ENCODE measurements at regions not wholly inside any gene's neighbourhood (a gene's known extent, or its start where the extent isn't known, plus 50 kb on each side); places are given as distances from the start of the nearest gene placed in this dataset.

DNA sequence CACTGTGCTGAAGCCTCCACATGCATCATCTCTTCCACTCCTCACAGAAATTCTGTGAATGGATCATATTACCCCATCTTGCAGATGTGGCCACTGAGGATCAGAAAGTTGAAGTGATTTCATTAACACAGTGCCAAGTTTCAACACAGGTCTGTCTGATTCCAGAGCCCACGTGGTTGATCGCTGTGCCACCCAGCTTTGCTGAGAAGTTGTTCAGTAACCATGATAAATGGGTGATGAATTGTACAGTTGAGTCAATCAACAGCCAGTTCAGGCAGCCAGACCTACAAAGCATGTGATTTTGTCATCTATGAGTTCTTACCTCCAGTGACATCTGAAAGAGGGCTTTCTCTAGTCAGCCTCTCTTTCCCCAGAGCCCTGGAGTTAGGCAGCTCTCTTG lies 61.8 kb upstream of the GRHL3 start:
- POLR2A ChIA-PET (ENCODE audit: partially characterized antibody) = no interaction called here
- intact Hi-C loops (cut with micrococcal nuclease) = no loop called here
- Mint-ChIP-seq H3K36me3 (no peaks in the 10 kb centered on the region), H3K27me3 (peaks cover 1 to 7% of the 10 kb centered on the region in 2 donors), H3K4me3 (no peak overlapping the region), H3K9me3 (peaks cover 0 to 2% (median 0%) of the 10 kb centered on the region in 8 donors), H3K4me1 (no peaks in the 10 kb centered on the region), H3K27ac (no peak overlapping the region)
- Histone ChIP-seq H3K27ac (ENCODE audit: low read depth, low read length) (no peak overlapping the region), H3K36me3 (ENCODE audit: insufficient read depth, low read length) (no peaks in the 10 kb centered on the region), H3K4me3 (ENCODE audit: low read length in 2 of 2) (no peak overlapping the region), H3K4me1 (ENCODE audit: insufficient read depth, low read length) (no peaks in the 10 kb centered on the region), H3K9me3 (ENCODE audit: control insufficient read depth in 1 of 2, low read length in 2 of 2) (no peaks in the 10 kb centered on the region), H3K27me3 (ENCODE audit: insufficient read depth, low read length) (no peaks in the 10 kb centered on the region)
- CTCF ChIA-PET (ENCODE audit: partially characterized antibody) = no interaction called here
- no peak for DNase-seq

DNA sequence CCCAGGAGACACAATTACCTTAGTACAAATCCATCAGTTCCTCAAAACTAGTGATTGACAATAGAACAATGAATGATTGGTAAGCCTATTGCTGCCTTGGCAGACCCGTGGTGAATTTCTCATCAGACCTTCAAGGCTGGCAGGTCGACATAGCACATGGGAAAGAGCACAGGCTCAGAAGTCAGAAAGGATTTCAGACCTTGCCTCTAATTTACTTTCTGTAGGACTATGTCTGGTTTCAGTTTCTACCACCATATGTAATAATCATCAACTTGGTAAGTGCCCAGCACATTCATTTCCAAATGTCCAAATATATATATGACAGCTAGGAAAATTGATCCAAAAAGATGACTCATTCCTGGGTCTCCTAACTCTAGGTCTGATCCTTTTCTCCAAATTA lies 62.5 kb upstream of the GRHL3 start:
- DNase-seq = no peak
- no peak overlapping the region for H3K27ac ChIP-seq (ENCODE audit: low read depth, low read length)
- no peak overlapping the region for H3K4me3 ChIP-seq (ENCODE audit: low read length in 2 of 2)
- no peaks in the 10 kb centered on the region for H3K36me3 ChIP-seq (ENCODE audit: insufficient read depth, low read length)
- Mint-ChIP-seq H3K36me3 (no peaks in the 10 kb centered on the region), H3K4me1 (no peaks in the 10 kb centered on the region), H3K9me3 (peaks cover 0 to 2% (median 0%) of the 10 kb centered on the region in 8 donors), H3K4me3 (no peak overlapping the region), H3K27me3 (peaks cover 1 to 7% of the 10 kb centered on the region in 2 donors), H3K27ac (no peak overlapping the region)
- CTCF ChIA-PET (ENCODE audit: partially characterized antibody) = no interaction called here
- H3K4me1 ChIP-seq (ENCODE audit: insufficient read depth, low read length) = no peaks in the 10 kb centered on the region
- intact Hi-C loops (cut with micrococcal nuclease) = no loop called here
- POLR2A ChIA-PET (ENCODE audit: partially characterized antibody) = no interaction called here
- H3K9me3 ChIP-seq (ENCODE audit: control insufficient read depth in 1 of 2, low read length in 2 of 2) = no peaks in the 10 kb centered on the region
- H3K27me3 ChIP-seq (ENCODE audit: insufficient read depth, low read length) = no peaks in the 10 kb centered on the region

GRCh38 chr1:24255226-24255625 lies 63.9 kb upstream of the GRHL3 start:
- H3K36me3 ChIP-seq (ENCODE audit: insufficient read depth, low read length) = no peaks in the 10 kb centered on the region
- H3K9me3 ChIP-seq (ENCODE audit: control insufficient read depth in 1 of 2, low read length in 2 of 2) = no peaks in the 10 kb centered on the region
- H3K27ac ChIP-seq (ENCODE audit: low read depth, low read length) = no peak overlapping the region
- ChIA-PET POLR2A (ENCODE audit: partially characterized antibody) (no interaction called here), CTCF (ENCODE audit: partially characterized antibody) (no interaction called here)
- DNase-seq = no peak
- H3K9me3 Mint-ChIP-seq = no peaks in the 10 kb centered on the region
- intact Hi-C loops (cut with micrococcal nuclease) = no loop called here
- no peak overlapping the region for H3K4me3 ChIP-seq (ENCODE audit: low read length in 2 of 2)
- H3K4me3 Mint-ChIP-seq = no peak overlapping the region
- no peaks in the 10 kb centered on the region for H3K27me3 ChIP-seq (ENCODE audit: insufficient read depth, low read length)
- no peak overlapping the region for H3K27ac Mint-ChIP-seq
- H3K4me1 Mint-ChIP-seq = no peaks in the 10 kb centered on the region
- peaks cover 1 to 6% of the 10 kb centered on the region in 2 donors for H3K27me3 Mint-ChIP-seq
- H3K36me3 Mint-ChIP-seq = no peaks in the 10 kb centered on the region
- H3K4me1 ChIP-seq (ENCODE audit: insufficient read depth, low read length) = no peaks in the 10 kb centered on the region

DNA sequence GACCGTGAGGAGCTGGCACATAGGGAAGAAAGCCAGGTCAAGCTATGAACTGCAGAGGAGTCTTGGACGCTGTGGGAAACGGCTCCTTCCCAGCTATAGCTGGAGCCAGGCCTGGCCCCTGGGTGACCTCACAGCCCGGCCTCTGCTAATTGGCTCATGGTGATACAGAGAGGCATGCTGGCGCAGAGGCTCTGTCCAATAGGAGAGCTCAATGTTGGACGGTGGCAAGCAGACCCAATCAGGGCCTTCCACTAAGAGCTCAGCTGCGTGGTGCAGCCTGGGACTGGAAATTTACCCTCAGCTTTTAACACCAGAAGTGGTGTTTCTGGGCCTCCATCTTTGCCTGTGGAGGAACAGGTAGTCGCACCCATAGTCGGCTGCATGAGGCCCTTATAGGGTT lies 64.4 kb upstream of the GRHL3 start:
- Mint-ChIP-seq H3K4me1 (no peaks in the 10 kb centered on the region), H3K27me3 (peaks cover 1 to 6% of the 10 kb centered on the region in 2 donors), H3K4me3 (no peak overlapping the region), H3K9me3 (no peaks in the 10 kb centered on the region), H3K27ac (no peak overlapping the region), H3K36me3 (no peaks in the 10 kb centered on the region)
- Histone ChIP-seq H3K9me3 (ENCODE audit: control insufficient read depth in 1 of 2, low read length in 2 of 2) (no peaks in the 10 kb centered on the region), H3K27me3 (ENCODE audit: insufficient read depth, low read length) (no peaks in the 10 kb centered on the region), H3K4me1 (ENCODE audit: insufficient read depth, low read length) (no peaks in the 10 kb centered on the region), H3K27ac (ENCODE audit: low read depth, low read length) (no peak overlapping the region), H3K4me3 (ENCODE audit: low read length in 2 of 2) (no peak overlapping the region), H3K36me3 (ENCODE audit: insufficient read depth, low read length) (no peaks in the 10 kb centered on the region)
- POLR2A ChIA-PET (ENCODE audit: partially characterized antibody) = no interaction called here
- no peak for DNase-seq
- CTCF ChIA-PET (ENCODE audit: partially characterized antibody) = no interaction called here
- intact Hi-C loops (cut with micrococcal nuclease) = no loop called here

- intact Hi-C loops (cut with micrococcal nuclease) = no loop called here
- Histone ChIP-seq H3K4me1 (ENCODE audit: insufficient read depth, low read length) (no peaks in the 10 kb centered on the region), H3K9me3 (ENCODE audit: control insufficient read depth in 1 of 2, low read length in 2 of 2) (no peaks in the 10 kb centered on the region), H3K27me3 (ENCODE audit: insufficient read depth, low read length) (no peaks in the 10 kb centered on the region), H3K4me3 (ENCODE audit: low read length in 2 of 2) (no peak overlapping the region), H3K36me3 (ENCODE audit: insufficient read depth, low read length) (no peaks in the 10 kb centered on the region), H3K27ac (ENCODE audit: low read depth, low read length) (no peak overlapping the region)
- no peak overlapping the region for H3K4me3 Mint-ChIP-seq
- H3K27ac Mint-ChIP-seq = no peak overlapping the region
- no peaks in the 10 kb centered on the region for H3K4me1 Mint-ChIP-seq
- no peak for DNase-seq
- H3K36me3 Mint-ChIP-seq = no peaks in the 10 kb centered on the region
- no peaks in the 10 kb centered on the region for H3K9me3 Mint-ChIP-seq
- peaks cover 0 to 1% of the 10 kb centered on the region in 2 donors for H3K27me3 Mint-ChIP-seq
- CTCF ChIA-PET (ENCODE audit: partially characterized antibody) = interaction anchor here (1.0 kb wide), 1 partner anchor 138 kb away, joined by 3 read pairs; no protein-coding TSS in a partner anchor
- POLR2A ChIA-PET (ENCODE audit: partially characterized antibody) = no interaction called here
Measured at GRCh38 chr1:24253571-24253970, 65.6 kb upstream of the GRHL3 start.

GRCh38 chr1:24252185-24252780 lies 65.2 kb upstream of the IFNLR1 start:
- intact Hi-C loops (cut with micrococcal nuclease) = no loop called here
- Histone ChIP-seq H3K27me3 (ENCODE audit: insufficient read depth, low read length) (no peaks in the 10 kb centered on the region), H3K4me1 (ENCODE audit: insufficient read depth, low read length) (no peaks in the 10 kb centered on the region), H3K9me3 (ENCODE audit: control insufficient read depth in 1 of 2, low read length in 2 of 2) (no peaks in the 10 kb centered on the region), H3K4me3 (ENCODE audit: low read length in 2 of 2) (no peak overlapping the region), H3K27ac (ENCODE audit: low read depth, low read length) (no peak overlapping the region), H3K36me3 (ENCODE audit: insufficient read depth, low read length) (no peaks in the 10 kb centered on the region)
- Mint-ChIP-seq H3K27ac (no peak overlapping the region), H3K4me3 (no peak overlapping the region), H3K36me3 (no peaks in the 10 kb centered on the region), H3K9me3 (no peaks in the 10 kb centered on the region), H3K4me1 (no peaks in the 10 kb centered on the region), H3K27me3 (no peaks in the 10 kb centered on the region)
- no peak for DNase-seq
- ChIA-PET POLR2A (ENCODE audit: partially characterized antibody) (no interaction called here), CTCF (ENCODE audit: partially characterized antibody) (no interaction called here)

DNA sequence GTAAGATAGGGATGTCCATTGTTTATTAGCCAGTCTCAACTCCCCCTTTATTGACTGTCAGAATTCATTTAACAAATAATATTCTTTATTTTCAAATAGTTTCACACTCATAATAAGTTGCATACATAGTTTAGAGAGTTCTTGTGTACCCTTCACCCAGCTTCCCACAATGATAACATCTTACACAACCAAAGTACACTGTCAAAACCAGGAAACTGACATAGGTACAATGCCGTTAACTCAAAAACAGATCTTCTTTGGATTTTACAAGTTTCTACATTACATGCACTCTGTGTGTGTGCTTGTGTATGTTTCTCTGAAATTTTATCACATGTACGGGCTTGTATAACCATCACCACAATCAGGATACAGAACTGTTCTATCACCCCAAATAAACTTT lies 64.4 kb upstream of the IFNLR1 start:
- ChIA-PET POLR2A (ENCODE audit: partially characterized antibody) (no interaction called here), CTCF (ENCODE audit: partially characterized antibody) (no interaction called here)

GRCh38 chr1:24250791-24251190 lies 63.7 kb upstream of the IFNLR1 start:
- Histone ChIP-seq H3K27me3 (ENCODE audit: insufficient read depth, low read length) (no peaks in the 10 kb centered on the region), H3K36me3 (ENCODE audit: insufficient read depth, low read length) (no peaks in the 10 kb centered on the region), H3K27ac (ENCODE audit: low read depth, low read length) (no peak overlapping the region), H3K9me3 (ENCODE audit: control insufficient read depth in 1 of 2, low read length in 2 of 2) (no peaks in the 10 kb centered on the region), H3K4me1 (ENCODE audit: insufficient read depth, low read length) (no peaks in the 10 kb centered on the region), H3K4me3 (ENCODE audit: low read length in 2 of 2) (no peak overlapping the region)
- no peak for DNase-seq
- Mint-ChIP-seq H3K4me1 (no peaks in the 10 kb centered on the region), H3K36me3 (no peaks in the 10 kb centered on the region), H3K27me3 (no peaks in the 10 kb centered on the region), H3K27ac (no peak overlapping the region), H3K4me3 (no peak overlapping the region), H3K9me3 (no peaks in the 10 kb centered on the region)
- CTCF ChIA-PET (ENCODE audit: partially characterized antibody) = no interaction called here
- POLR2A ChIA-PET (ENCODE audit: partially characterized antibody) = no interaction called here
- intact Hi-C loops (cut with micrococcal nuclease) = no loop called here

More for the DNA sequence above, 64.4 kb upstream of the IFNLR1 start:
- H3K9me3 Mint-ChIP-seq = no peaks in the 10 kb centered on the region
- Histone ChIP-seq H3K27me3 (ENCODE audit: insufficient read depth, low read length) (no peaks in the 10 kb centered on the region), H3K27ac (ENCODE audit: low read depth, low read length) (no peak overlapping the region), H3K4me3 (ENCODE audit: low read length in 2 of 2) (no peak overlapping the region), H3K4me1 (ENCODE audit: insufficient read depth, low read length) (no peaks in the 10 kb centered on the region), H3K36me3 (ENCODE audit: insufficient read depth, low read length) (no peaks in the 10 kb centered on the region), H3K9me3 (ENCODE audit: control insufficient read depth in 1 of 2, low read length in 2 of 2) (no peaks in the 10 kb centered on the region)
- no peaks in the 10 kb centered on the region for H3K27me3 Mint-ChIP-seq
- intact Hi-C loops (cut with micrococcal nuclease) = no loop called here
- H3K4me1 Mint-ChIP-seq = no peaks in the 10 kb centered on the region
- DNase-seq = no peak
- H3K4me3 Mint-ChIP-seq = no peak overlapping the region
- no peaks in the 10 kb centered on the region for H3K36me3 Mint-ChIP-seq
- no peak overlapping the region for H3K27ac Mint-ChIP-seq
